Spleen (tissue), 11 donors: ENCODE measurements at regions not wholly inside any gene's neighbourhood (a gene's known extent, or its start where the extent isn't known, plus 50 kb on each side); places are given as distances from the start of the nearest gene placed in this dataset.

Experiments
- DNase-seq: peaks from one replicate; pipeline ENCODE4 v3.0.0-alpha.2; 2020
- H3K27ac ChIP-seq, 8 donors: fragments of 200-600 bp; sonication (generic) in 7 of 8; 1 replicate in 4 of 8; 2 replicates in 4 of 8; pipeline versions ENCODE4 v1.5.0 to v1.8.0; 2016 to 2021; ENCODE audit warnings: inconsistent platforms in 4 of 8, mild to moderate bottlenecking in 4 of 8, moderate library complexity in 1 of 8
- H3K27me3 ChIP-seq, 7 donors: fragments of 200-600 bp; sonication (generic) in 6 of 7; replicated peaks in 1 of 7; 1 replicate in 4 of 7; 2 replicates in 3 of 7; pipeline versions ENCODE4 v1.5.0 to v1.8.0; 2016 to 2021; ENCODE audit warnings: inconsistent platforms in 3 of 7, mild to moderate bottlenecking in 1 of 7
- H3K36me3 ChIP-seq, 6 donors: fragments of 200-600 bp; sonication (generic) in 5 of 6; 1 replicate in 4 of 6; 2 replicates in 2 of 6; pipeline versions ENCODE4 v1.5.0 to v1.8.0; 2016 to 2021; ENCODE audit warnings: inconsistent platforms in 2 of 6
- H3K4me1 ChIP-seq, 6 donors: fragments of 200-600 bp; sonication (generic) in 5 of 6; 1 replicate in 3 of 6; 2 replicates in 3 of 6; pipeline versions ENCODE4 v1.5.0 to v1.8.0; 2016 to 2021; ENCODE audit warnings: inconsistent platforms in 3 of 6
- H3K4me3 ChIP-seq, 8 donors: fragments of 200-600 bp; sonication (generic) in 7 of 8; 1 replicate in 4 of 8; 2 replicates in 4 of 8; pipeline versions ENCODE4 v1.5.0 to v1.8.0; 2016 to 2021; ENCODE audit warnings: inconsistent platforms in 4 of 8, mild to moderate bottlenecking in 4 of 8, moderate library complexity in 2 of 8
- H3K9me3 ChIP-seq, 8 donors: fragments of 200-600 bp; sonication (generic) in 7 of 8; 1 replicate in 4 of 8; 2 replicates in 4 of 8; pipeline versions ENCODE4 v1.5.0 to v1.8.0; 2016 to 2021; ENCODE audit warnings: inconsistent platforms in 4 of 8
- POLR2A ChIP-seq, 3 donors: fragments of 450-650 bp; IDR thresholded peaks; one replicate each; pipeline ENCODE4 v1.5.1; 2017; ENCODE audit warnings: antibody characterized with exemption in 3 of 3, mild to moderate bottlenecking in 1 of 3
- POLR2AphosphoS5 ChIP-seq, 3 donors: sonication (generic); formaldehyde crosslinking; IDR thresholded peaks; one replicate each; pipeline ENCODE4 v1.5.1; 2017; ENCODE audit warnings: antibody characterized with exemption in 3 of 3
- WGBS, 5 donors: extraction: QIAGEN DNeasy Blood & Tissue Kit in 3 of 5; methylation state at CpG; one replicate each; pipeline versions ENCODE4 v1.1.5 to v1.1.7; 2013 to 2018; 5-methylcytosine and 5-hydroxymethylcytosine counted together
- intact Hi-C: fragments of 100-400 bp; cut with DNase I; formaldehyde crosslinking; loops from one replicate; pipeline ENCODE4 v1.15.0; 2023; ENCODE audit warnings: low total_unique reads
- TF ChIP-seq, protein P1 (sequence below), 11 experiments: fragments of 200-600 bp in 7 of 11; fragments of 450-650 bp in 4 of 11; sonication (generic) in 4 of 11; IDR thresholded peaks in 8 of 11; conservative IDR thresholded peaks in 3 of 11; 1 replicate in 7 of 11; 2 replicates in 4 of 11; pipeline versions ENCODE4 v1.4.0 to v1.8.0; 2016 to 2021; ENCODE audit warnings: antibody characterized with exemption in 11 of 11, inconsistent platforms in 4 of 11, mild to moderate bottlenecking in 1 of 11
- donor health status: healthy with polysubstance abuse.
- donor health status: DM: no; HTN: no; CAD: no; lungs with moderate emphysema.
- donor health status: DM: no; HTN: no; CAD: no.
- donor health status: Bipolar disorder and iron deficiency.
- donor health status: healthy.
- donor health status: DM: no; HTN: no; CAD: no.
- donor health status: DM: yes; HTN: yes; CAD: no.

- H3K36me3 ChIP-seq = no peaks in the 10 kb centered on the region
- WGBS, 5 donors = 58 to 83% (median 67%) methylated on average over 2 of the region's 2 CpGs
These were observed 270.9 kb downstream of the ACTL7B start for GRCh38 chr9:108584860-108585259.

GRCh38 chr9:108582726-108583125, 273.1 kb downstream of the ACTL7B start:
- Histone ChIP-seq H3K4me3 (no peak overlapping the region), H3K27ac (no peak overlapping the region), H3K27me3 (no peaks in the 10 kb centered on the region), H3K9me3 (no peaks in the 10 kb centered on the region), H3K36me3 (no peaks in the 10 kb centered on the region), H3K4me1 (peaks cover 0 to 4% (median 0%) of the 10 kb centered on the region in 6 donors)
- intact Hi-C loops = no loop called here
- no peak for DNase-seq
- TF ChIP-seq, protein P1, sequence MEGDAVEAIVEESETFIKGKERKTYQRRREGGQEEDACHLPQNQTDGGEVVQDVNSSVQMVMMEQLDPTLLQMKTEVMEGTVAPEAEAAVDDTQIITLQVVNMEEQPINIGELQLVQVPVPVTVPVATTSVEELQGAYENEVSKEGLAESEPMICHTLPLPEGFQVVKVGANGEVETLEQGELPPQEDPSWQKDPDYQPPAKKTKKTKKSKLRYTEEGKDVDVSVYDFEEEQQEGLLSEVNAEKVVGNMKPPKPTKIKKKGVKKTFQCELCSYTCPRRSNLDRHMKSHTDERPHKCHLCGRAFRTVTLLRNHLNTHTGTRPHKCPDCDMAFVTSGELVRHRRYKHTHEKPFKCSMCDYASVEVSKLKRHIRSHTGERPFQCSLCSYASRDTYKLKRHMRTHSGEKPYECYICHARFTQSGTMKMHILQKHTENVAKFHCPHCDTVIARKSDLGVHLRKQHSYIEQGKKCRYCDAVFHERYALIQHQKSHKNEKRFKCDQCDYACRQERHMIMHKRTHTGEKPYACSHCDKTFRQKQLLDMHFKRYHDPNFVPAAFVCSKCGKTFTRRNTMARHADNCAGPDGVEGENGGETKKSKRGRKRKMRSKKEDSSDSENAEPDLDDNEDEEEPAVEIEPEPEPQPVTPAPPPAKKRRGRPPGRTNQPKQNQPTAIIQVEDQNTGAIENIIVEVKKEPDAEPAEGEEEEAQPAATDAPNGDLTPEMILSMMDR (IDR thresholded peaks at IDR 0.05 in 8 of 11, conservative IDR thresholded peaks at IDR 0.05 in 3 of 11) = no peak
- TF ChIP-seq POLR2AphosphoS5 (IDR thresholded peaks at IDR 0.05) = no peak
- TF ChIP-seq POLR2A (IDR thresholded peaks at IDR 0.05) = no peak
- 45 to 67% (median 52%) methylated on average over 5 of the region's 5 CpGs for WGBS, 5 donors

More at GRCh38 chr9:108584860-108585259, 270.9 kb downstream of the ACTL7B start:
- H3K4me3 ChIP-seq = no peak overlapping the region
- H3K4me1 ChIP-seq = peaks cover 0 to 4% (median 0%) of the 10 kb centered on the region in 6 donors
- no peaks in the 10 kb centered on the region for H3K27me3 ChIP-seq
- no peak for TF ChIP-seq POLR2AphosphoS5 (IDR thresholded peaks at IDR 0.05)
- TF ChIP-seq, protein P1 (IDR thresholded peaks at IDR 0.05 in 8 of 11, conservative IDR thresholded peaks at IDR 0.05 in 3 of 11) = no peak
- no peak for TF ChIP-seq POLR2A (IDR thresholded peaks at IDR 0.05)
- DNase-seq = no peak
- no peaks in the 10 kb centered on the region for H3K9me3 ChIP-seq
- intact Hi-C loops = no loop called here
- H3K27ac ChIP-seq = no peak overlapping the region

DNA sequence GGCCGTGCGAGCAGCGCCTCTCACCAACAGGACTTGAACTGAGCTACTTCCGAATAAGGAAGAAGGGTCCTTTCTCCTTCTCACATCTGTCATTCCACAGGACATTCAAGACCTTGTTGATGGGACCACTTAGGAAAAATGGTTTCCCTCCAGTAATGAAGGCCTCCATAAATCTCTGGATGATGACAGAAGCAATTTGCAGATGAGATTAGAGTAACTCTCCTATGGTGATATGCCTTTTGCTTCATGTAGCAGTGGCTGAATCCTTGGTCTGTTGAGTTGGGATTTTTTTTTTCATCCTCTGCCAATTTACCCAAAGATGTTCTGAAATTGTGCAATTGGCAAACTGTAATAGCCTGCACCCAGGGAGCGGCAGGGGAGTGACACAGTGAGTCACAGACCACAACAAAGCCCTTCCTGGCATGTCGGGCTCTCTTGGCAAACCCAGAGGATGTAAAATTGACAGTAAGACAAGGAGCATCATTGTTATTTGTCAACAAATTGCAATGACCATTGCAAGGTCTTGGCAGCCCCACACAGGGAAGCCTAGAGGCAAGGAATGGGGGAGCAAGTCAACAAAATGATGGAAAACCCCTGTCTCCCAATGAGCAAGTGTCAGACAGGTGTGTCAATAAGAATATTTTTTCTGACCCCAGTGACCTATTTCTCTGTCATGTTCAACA, 275.9 kb downstream of the ACTL7B start:
- intact Hi-C loops = no loop called here
- Histone ChIP-seq H3K4me1 (no peaks in the 10 kb centered on the region), H3K27me3 (no peaks in the 10 kb centered on the region), H3K36me3 (no peaks in the 10 kb centered on the region), H3K4me3 (no peak overlapping the region), H3K9me3 (no peaks in the 10 kb centered on the region), H3K27ac (no peak overlapping the region)
- 70 to 84% (median 78%) methylated on average over 6 of the region's 6 CpGs for WGBS, 5 donors
- TF ChIP-seq, protein P1 (IDR thresholded peaks at IDR 0.05 in 8 of 11, conservative IDR thresholded peaks at IDR 0.05 in 3 of 11) = no peak
- TF ChIP-seq POLR2AphosphoS5 (IDR thresholded peaks at IDR 0.05) = no peak
- TF ChIP-seq POLR2A (IDR thresholded peaks at IDR 0.05) = no peak
- no peak for DNase-seq

DNA sequence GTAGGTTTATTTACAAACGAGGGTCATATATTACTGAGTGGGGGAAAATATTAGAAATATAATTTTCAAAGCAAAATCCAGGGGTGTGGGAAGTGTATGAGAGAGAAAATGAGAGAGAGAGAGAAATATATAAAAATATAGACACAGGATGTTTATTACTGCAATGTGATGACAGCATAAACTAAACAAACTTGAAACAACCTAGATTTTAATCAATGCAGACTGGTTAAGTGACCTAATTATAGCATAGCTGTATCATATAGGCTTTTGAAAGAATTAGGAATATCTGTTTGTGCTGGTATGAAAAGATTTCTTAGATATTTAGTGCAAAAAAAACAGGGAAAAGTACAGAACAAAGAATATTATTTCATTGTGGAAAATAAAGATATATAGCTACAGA, 280.5 kb downstream of the ACTL7B start:
- 18 to 43% (median 28%) methylated on average over 1 of the region's 1 CpG for WGBS, 5 donors
- no peak overlapping the region for H3K27ac ChIP-seq

More for the DNA sequence above, 280.5 kb downstream of the ACTL7B start:
- TF ChIP-seq, protein P1 (IDR thresholded peaks at IDR 0.05 in 8 of 11, conservative IDR thresholded peaks at IDR 0.05 in 3 of 11) = no peak
- TF ChIP-seq POLR2A (IDR thresholded peaks at IDR 0.05) (no peak), POLR2AphosphoS5 (IDR thresholded peaks at IDR 0.05) (no peak)
- H3K9me3 ChIP-seq = no peaks in the 10 kb centered on the region
- no peak for DNase-seq
- intact Hi-C loops = no loop called here
- H3K36me3 ChIP-seq = no peaks in the 10 kb centered on the region
- H3K27me3 ChIP-seq = no peaks in the 10 kb centered on the region
- no peak overlapping the region for H3K4me3 ChIP-seq
- no peaks in the 10 kb centered on the region for H3K4me1 ChIP-seq
